H9 (cell line): ENCODE measurements at regions not wholly inside any gene's neighbourhood (a gene's known extent, or its start where the extent isn't known, plus 50 kb on each side); places are given as distances from the start of the nearest gene placed in this dataset.

Experiments
- DNase-seq: peaks from one replicate; pipeline ENCODE4 v3.0.0-alpha.2; 2017
- H2AFZ ChIP-seq: one replicate; pipeline ENCODE4 v1.6.1; 2013; ENCODE audit warnings: mild to moderate bottlenecking, low read length, control low read depth, moderate library complexity
- H2AK5ac ChIP-seq: 2 replicates; pipeline ENCODE4 v1.6.1; 2013; ENCODE audit warnings: low read length, control low read depth, mixed read lengths; ENCODE audit not compliant: insufficient read length
- H2BK120ac ChIP-seq: one replicate; pipeline ENCODE4 v1.6.1; 2013; ENCODE audit warnings: low read depth, mild to moderate bottlenecking, low read length, control low read depth, inconsistent platforms; ENCODE audit not compliant: poor library complexity, severe bottlenecking
- H2BK12ac ChIP-seq: 2 replicates; pipeline ENCODE4 v1.6.1; 2013; ENCODE audit warnings: low read length, control low read depth, mixed read lengths, low read depth; ENCODE audit not compliant: insufficient read length
- H2BK15ac ChIP-seq: 2 replicates; pipeline ENCODE4 v1.6.1; 2013; ENCODE audit warnings: low read depth, low read length, control low read depth
- H2BK20ac ChIP-seq: one replicate; pipeline ENCODE4 v1.6.1; 2013; ENCODE audit warnings: low read depth, mild to moderate bottlenecking, low read length, control low read depth, inconsistent platforms; ENCODE audit not compliant: poor library complexity, severe bottlenecking
- H2BK5ac ChIP-seq: 2 replicates; pipeline ENCODE4 v1.6.1; 2013; ENCODE audit warnings: low read length, control low read depth, mixed read lengths; ENCODE audit not compliant: insufficient read length
- H3K14ac ChIP-seq: 2 replicates; pipeline ENCODE4 v1.6.1; 2013; ENCODE audit warnings: low read length, control low read depth; ENCODE audit not compliant: insufficient read depth
- H3K18ac ChIP-seq: 2 replicates; pipeline ENCODE4 v1.6.1; 2013; ENCODE audit warnings: low read depth, mild to moderate bottlenecking, mixed read lengths, low read length, control low read depth; ENCODE audit not compliant: insufficient read length
- H3K23ac ChIP-seq: 2 replicates; pipeline ENCODE4 v1.6.1; 2013; ENCODE audit warnings: low read length, control low read depth, mixed read lengths, low read depth; ENCODE audit not compliant: insufficient read length
- H3K23me2 ChIP-seq: 2 replicates; pipeline ENCODE4 v1.6.1; 2013; ENCODE audit warnings: low read depth, mild to moderate bottlenecking, mixed read lengths, low read length, control low read depth; ENCODE audit not compliant: insufficient read length, poor library complexity, severe bottlenecking
- H3K27ac ChIP-seq: 2 replicates; pipeline ENCODE4 v1.5.1; 2013; ENCODE audit warnings: low read length, control low read depth, mixed read lengths, low read depth; ENCODE audit not compliant: insufficient read length
- H3K27me3 ChIP-seq: 2 replicates; pipeline ENCODE4 v1.6.1; 2013; ENCODE audit warnings: low read length, control low read depth, inconsistent platforms; ENCODE audit not compliant: insufficient read depth
- H3K4ac ChIP-seq: 2 replicates; pipeline ENCODE4 v1.6.1; 2013; ENCODE audit warnings: low read depth, mild to moderate bottlenecking, control low read depth, inconsistent platforms, low read length, moderate library complexity
- H3K4me1 ChIP-seq: 2 replicates; pipeline ENCODE4 v1.6.1; 2013; ENCODE audit warnings: low read length, control low read depth, inconsistent platforms; ENCODE audit not compliant: insufficient read depth
- H3K4me2 ChIP-seq: 2 replicates; pipeline ENCODE4 v1.6.1; 2013; ENCODE audit warnings: low read length, control low read depth, mixed read lengths; ENCODE audit not compliant: insufficient read length, insufficient read depth
- H3K56ac ChIP-seq: 2 replicates; pipeline ENCODE4 v1.6.1; 2013; ENCODE audit warnings: low read depth, mild to moderate bottlenecking, mixed read lengths, low read length, control low read depth; ENCODE audit not compliant: insufficient read length
- H3K79me1 ChIP-seq: 2 replicates; pipeline ENCODE4 v1.6.1; 2013; ENCODE audit warnings: low read depth, mild to moderate bottlenecking, moderate library complexity, low read length, control low read depth, inconsistent platforms; ENCODE audit not compliant: insufficient read depth, poor library complexity, severe bottlenecking
- H3K79me2 ChIP-seq: 2 replicates; pipeline ENCODE4 v1.6.1; 2013; ENCODE audit warnings: low read length, control low read depth, inconsistent platforms; ENCODE audit not compliant: insufficient read depth
- H3K9ac ChIP-seq: 2 replicates; pipeline ENCODE4 v1.6.1; 2013; ENCODE audit warnings: low read length, control low read depth, mixed read lengths; ENCODE audit not compliant: insufficient read length; ENCODE audit errors: extremely low read depth
- H3K9me3 ChIP-seq: one replicate; pipeline ENCODE4 v1.6.1; 2013; ENCODE audit warnings: low read depth, low read length, inconsistent platforms; ENCODE audit not compliant: control insufficient read depth
- H3T11ph ChIP-seq: one replicate; pipeline ENCODE4 v1.6.1; 2013; ENCODE audit warnings: mild to moderate bottlenecking, low read length, control low read depth, inconsistent platforms
- H4K20me1 ChIP-seq: one replicate; pipeline ENCODE4 v1.6.1; 2013; ENCODE audit not compliant: control insufficient read depth, insufficient read length, insufficient read depth
- H4K5ac ChIP-seq: 2 replicates; pipeline ENCODE4 v1.6.1; 2013; ENCODE audit warnings: low read depth, mild to moderate bottlenecking, mixed read lengths, low read length, control low read depth; ENCODE audit not compliant: insufficient read length
- H4K8ac ChIP-seq: replicated peaks from 2 replicates; pipeline ENCODE4 v1.6.1; 2013; ENCODE audit warnings: low read length, control low read depth, mixed read lengths, low read depth; ENCODE audit not compliant: insufficient read length
- H4K91ac ChIP-seq: 2 replicates; pipeline ENCODE4 v1.6.1; 2013; ENCODE audit warnings: low read depth, mild to moderate bottlenecking, moderate library complexity, mixed read lengths, low read length, control low read depth; ENCODE audit not compliant: insufficient read length
- H3K27ac Mint-ChIP-seq, 3 experiments: 2 replicates in 2 of 3; 3 replicates in 1 of 3; pipeline ENCODE4 v1.8.0; 2020 to 2021; ENCODE audit warnings: mixed read lengths in 3 of 3, mild to moderate bottlenecking in 1 of 3, moderate library complexity in 1 of 3
- H3K27me3 Mint-ChIP-seq: 2 replicates; pipeline ENCODE4 v1.8.0; 2021; ENCODE audit warnings: low read depth, mild to moderate bottlenecking, moderate library complexity, mixed read lengths
- H3K36me3 Mint-ChIP-seq, 3 experiments: 2 replicates in 2 of 3; 3 replicates in 1 of 3; pipeline ENCODE4 v1.8.0; 2020 to 2021; ENCODE audit warnings: low read depth in 3 of 3, mixed read lengths in 3 of 3; ENCODE audit not compliant: insufficient read depth in 1 of 3
- H3K4me1 Mint-ChIP-seq, 2 experiments: 2 replicates each; pipeline ENCODE4 v1.8.0; 2020; ENCODE audit warnings: mixed read lengths in 2 of 2
- H3K4me3 Mint-ChIP-seq, 2 experiments: 2 replicates in 1 of 2; 3 replicates in 1 of 2; pipeline ENCODE4 v1.8.0; 2020 to 2021; ENCODE audit warnings: mild to moderate bottlenecking in 2 of 2, mixed read lengths in 2 of 2, moderate library complexity in 1 of 2
- H3K9me3 Mint-ChIP-seq, 2 experiments: 2 replicates in 1 of 2; 3 replicates in 1 of 2; pipeline ENCODE4 v1.8.0; 2020; ENCODE audit warnings: mild to moderate bottlenecking in 2 of 2, mixed read lengths in 2 of 2, moderate library complexity in 1 of 2
- WGBS: extraction: QIAGEN DNeasy Blood & Tissue Kit; methylation state at CpG from one replicate; pipeline ENCODE4 v1.1.7; 2013; ENCODE audit warnings: missing lambda C conversion rate, low lambda C conversion rate, mixed read lengths; ENCODE audit not compliant: insufficient read length; ENCODE audit errors: extremely low coverage; 5-methylcytosine and 5-hydroxymethylcytosine counted together
- TF ChIP-seq, protein P1 (sequence below): fragments of 200-600 bp; sonication (generic); conservative IDR thresholded peaks from 3 replicates; pipeline ENCODE4 v1.8.0; 2021; ENCODE audit warnings: antibody characterized with exemption, mild to moderate bottlenecking

DNA sequence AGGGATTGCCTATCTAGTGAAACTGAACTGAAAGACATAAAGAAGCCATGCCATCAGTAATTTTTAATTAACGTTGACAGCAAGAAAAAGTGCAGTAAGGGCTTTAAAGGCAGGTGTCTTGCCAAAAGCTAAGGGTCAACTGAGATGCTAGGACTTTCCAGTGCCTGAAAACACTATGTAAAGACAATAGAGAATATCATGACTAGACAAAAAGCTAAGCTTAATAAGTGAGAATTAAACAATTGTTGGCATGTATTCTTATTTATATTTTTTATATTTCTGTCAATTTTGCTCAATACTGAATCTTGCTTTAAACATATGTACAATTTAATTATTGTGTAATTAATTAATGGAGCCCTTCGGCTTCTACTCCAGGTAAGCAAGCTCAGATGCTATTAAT, 803.1 kb downstream of the IGSF11 start:
- WGBS: no CpG with 5 or more reads among the region's 2 CpGs

More for the DNA sequence above, 803.1 kb downstream of the IGSF11 start:
- no peak overlapping the region for H3K27ac Mint-ChIP-seq
- Histone ChIP-seq H4K20me1 (no peaks in the 10 kb centered on the region), H3T11ph (no peak overlapping the region), H3K14ac (no peak overlapping the region), H3K23me2 (no peaks in the 10 kb centered on the region), H3K18ac (no peak overlapping the region), H3K4me1 (no peaks in the 10 kb centered on the region), H3K9ac (no peak overlapping the region), H4K91ac (no peak overlapping the region), H3K4me2 (no peak overlapping the region), H3K79me1 (no peaks in the 10 kb centered on the region), H3K23ac (no peak overlapping the region), H3K79me2 (no peaks in the 10 kb centered on the region), H2BK12ac (no peak overlapping the region), H2BK20ac (no peak overlapping the region), H2AK5ac (no peak overlapping the region), H4K5ac (no peak overlapping the region), H3K9me3 (no peaks in the 10 kb centered on the region), H2AFZ (no peak overlapping the region), H3K56ac (no peak overlapping the region), H2BK120ac (no peak overlapping the region), H3K4ac (no peak overlapping the region), H4K8ac (no peak overlapping the region), H2BK5ac (no peak overlapping the region), H2BK15ac (no peak overlapping the region), H3K27me3 (no peaks in the 10 kb centered on the region), H3K27ac (no peak overlapping the region)
- H3K36me3 Mint-ChIP-seq: no peaks in the 10 kb centered on the region
- no peak overlapping the region for H3K4me3 Mint-ChIP-seq
- no peaks in the 10 kb centered on the region for H3K4me1 Mint-ChIP-seq
- H3K27me3 Mint-ChIP-seq: no peaks in the 10 kb centered on the region
- DNase-seq: no peak
- TF ChIP-seq, protein P1, sequence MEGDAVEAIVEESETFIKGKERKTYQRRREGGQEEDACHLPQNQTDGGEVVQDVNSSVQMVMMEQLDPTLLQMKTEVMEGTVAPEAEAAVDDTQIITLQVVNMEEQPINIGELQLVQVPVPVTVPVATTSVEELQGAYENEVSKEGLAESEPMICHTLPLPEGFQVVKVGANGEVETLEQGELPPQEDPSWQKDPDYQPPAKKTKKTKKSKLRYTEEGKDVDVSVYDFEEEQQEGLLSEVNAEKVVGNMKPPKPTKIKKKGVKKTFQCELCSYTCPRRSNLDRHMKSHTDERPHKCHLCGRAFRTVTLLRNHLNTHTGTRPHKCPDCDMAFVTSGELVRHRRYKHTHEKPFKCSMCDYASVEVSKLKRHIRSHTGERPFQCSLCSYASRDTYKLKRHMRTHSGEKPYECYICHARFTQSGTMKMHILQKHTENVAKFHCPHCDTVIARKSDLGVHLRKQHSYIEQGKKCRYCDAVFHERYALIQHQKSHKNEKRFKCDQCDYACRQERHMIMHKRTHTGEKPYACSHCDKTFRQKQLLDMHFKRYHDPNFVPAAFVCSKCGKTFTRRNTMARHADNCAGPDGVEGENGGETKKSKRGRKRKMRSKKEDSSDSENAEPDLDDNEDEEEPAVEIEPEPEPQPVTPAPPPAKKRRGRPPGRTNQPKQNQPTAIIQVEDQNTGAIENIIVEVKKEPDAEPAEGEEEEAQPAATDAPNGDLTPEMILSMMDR: no peak
- no peaks in the 10 kb centered on the region for H3K9me3 Mint-ChIP-seq
